Fibroblast of pulmonary artery (primary cell): ENCODE measurements at regions not wholly inside any gene's neighbourhood (a gene's known extent, or its start where the extent isn't known, plus 50 kb on each side); places are given as distances from the start of the nearest gene placed in this dataset.

Experiments
- DNase-seq: peaks from one replicate; pipeline ENCODE4 v3.0.0-alpha.2; 2010; ENCODE audit warnings: low read depth
- H3K4me3 ChIP-seq: replicated peaks from 2 replicates; pipeline ENCODE4 v1.5.1; 2011; ENCODE audit warnings: low read depth, mild to moderate bottlenecking, control low read depth, low read length, moderate library complexity
- CTCF ChIP-seq: IDR thresholded peaks from 2 replicates; pipeline ENCODE4 v1.5.1; 2011; ENCODE audit warnings: mild to moderate bottlenecking, control low read depth, low read length, inconsistent platforms; ENCODE audit errors: missing control alignments

GRCh38 chr21:23732776-23733175, 1874.5 kb downstream of the MRPL39 start:
- no peak for DNase-seq
- no peak for TF ChIP-seq CTCF
- no peak overlapping the region for H3K4me3 ChIP-seq

GRCh38 chr21:23729331-23729730, 1878.0 kb downstream of the MRPL39 start:
- H3K4me3 ChIP-seq, result no peak overlapping the region
- DNase-seq, result no peak
- no peak for TF ChIP-seq CTCF

GRCh38 chr21:23725576-23725975, 1881.7 kb downstream of the MRPL39 start:
- no peak for TF ChIP-seq CTCF
- no peak for DNase-seq
- H3K4me3 ChIP-seq, result no peak overlapping the region

- no peak overlapping the region for H3K4me3 ChIP-seq
- DNase-seq, result no peak
- no peak for TF ChIP-seq CTCF
Measured at GRCh38 chr21:23718446-23719285, 1888.6 kb downstream of the MRPL39 start.

GRCh38 chr21:23712166-23712565, 1895.1 kb downstream of the MRPL39 start:
- no peak overlapping the region for H3K4me3 ChIP-seq
- TF ChIP-seq CTCF, result no peak
- DNase-seq, result no peak

DNA sequence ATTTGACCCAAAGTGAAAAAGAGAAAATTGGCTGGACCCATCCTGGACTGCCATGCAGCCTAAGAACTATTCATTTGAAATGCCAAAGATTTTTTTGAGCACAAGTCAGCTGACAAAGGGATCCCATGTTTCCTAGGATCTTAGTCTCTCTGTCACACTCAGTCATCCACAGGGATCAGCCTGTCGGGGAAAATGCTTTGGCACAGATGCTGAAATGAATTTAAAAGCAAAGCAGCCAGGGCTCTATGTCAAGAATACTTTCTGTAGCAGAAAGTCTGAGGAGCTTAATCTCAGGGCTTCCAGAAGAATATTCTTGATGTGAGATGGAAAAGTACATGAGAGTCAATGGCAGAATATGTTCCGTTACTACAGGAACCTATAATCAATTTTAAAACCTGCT, 1900.8 kb downstream of the MRPL39 start:
- no peak for TF ChIP-seq CTCF

GRCh38 chr21:23699402-23699801, 1907.9 kb downstream of the MRPL39 start:
- no peak overlapping the region for H3K4me3 ChIP-seq
- no peak for TF ChIP-seq CTCF
- no peak for DNase-seq

More for the DNA sequence above, 1900.8 kb downstream of the MRPL39 start:
- H3K4me3 ChIP-seq, result no peak overlapping the region
- no peak for DNase-seq
